ENCODE measurements at regions not wholly inside any gene's neighbourhood (a gene's known extent, or its start where the extent isn't known, plus 50 kb on each side); places are given as distances from the start of the nearest gene placed in this dataset.

DNA sequence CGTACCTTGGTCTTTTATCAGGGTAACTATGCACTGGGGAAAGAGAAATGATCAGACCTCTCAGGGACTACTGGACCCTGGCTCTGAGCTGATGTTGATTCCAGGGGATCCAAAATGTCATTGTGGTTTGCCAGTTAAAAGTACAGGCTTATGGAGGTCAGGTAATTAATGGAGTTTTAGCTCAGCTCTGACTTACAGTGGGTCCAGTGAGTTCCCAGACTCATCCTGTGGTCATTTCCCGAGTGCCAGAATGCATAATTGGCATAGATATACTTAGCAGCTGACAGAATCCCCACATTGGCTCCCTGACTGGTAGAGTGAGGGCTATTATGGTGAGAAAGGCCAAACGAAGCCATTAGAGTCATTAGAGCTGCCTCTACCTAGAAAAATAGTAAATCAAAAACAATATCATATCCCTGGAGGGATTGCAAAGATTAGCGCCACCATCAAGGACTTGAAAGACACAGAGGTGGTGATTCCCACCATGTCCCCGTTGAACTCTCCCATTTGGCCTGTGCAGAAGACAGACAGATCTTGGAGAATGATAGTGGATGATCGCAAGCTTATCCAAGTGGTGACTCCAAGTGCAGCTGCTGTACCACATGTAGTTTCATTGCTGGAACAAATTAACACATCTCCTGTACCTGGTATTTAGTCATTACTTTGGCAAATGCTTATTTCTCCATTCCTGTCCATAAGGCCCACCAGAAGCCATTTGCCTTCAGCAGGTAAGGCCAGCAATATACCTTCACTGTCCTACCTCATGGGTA, 152.4 kb downstream of the THBS2 start:
- no peak for TF ChIP-seq POLR2AphosphoS5 (IDR thresholded peaks at IDR 0.05; ENCODE audit: low read depth, low read length)
- no peak for TF ChIP-seq POLR2A (IDR thresholded peaks at IDR 0.05; ENCODE audit: low read depth, low read length)
